ENCODE measurements at regions not wholly inside any gene's neighbourhood (a gene's known extent, or its start where the extent isn't known, plus 50 kb on each side); places are given as distances from the start of the nearest gene placed in this dataset.

GRCh38 chr1:30190511-30191153 is 532.8 kb downstream of the MATN1 start:
- H3K9me3 Mint-ChIP-seq = no peaks in the 10 kb centered on the region
- intact Hi-C loops (cut with micrococcal nuclease) = no loop called here
- no peak overlapping the region for H3K27ac Mint-ChIP-seq
- no peaks in the 10 kb centered on the region for H3K36me3 Mint-ChIP-seq (ENCODE audit: low read depth)
- no peak overlapping the region for H3K4me3 Mint-ChIP-seq
- peaks cover 4% of the 10 kb centered on the region for H3K27me3 Mint-ChIP-seq
- peaks cover 5% of the 10 kb centered on the region for H3K4me1 Mint-ChIP-seq (ENCODE audit: low read depth)

GRCh38 chr1:30189818-30190500 is 533.4 kb downstream of the MATN1 start:
- Mint-ChIP-seq H3K4me1 (ENCODE audit: low read depth) (peaks cover 5% of the 10 kb centered on the region), H3K36me3 (ENCODE audit: low read depth) (no peaks in the 10 kb centered on the region), H3K27ac (no peak overlapping the region), H3K9me3 (no peaks in the 10 kb centered on the region), H3K4me3 (no peak overlapping the region), H3K27me3 (peaks cover 4% of the 10 kb centered on the region)
- intact Hi-C loops (cut with micrococcal nuclease) = no loop called here

GRCh38 chr1:30188999-30189398 is 534.4 kb downstream of the MATN1 start:
- Mint-ChIP-seq H3K36me3 (ENCODE audit: low read depth) (no peaks in the 10 kb centered on the region), H3K4me3 (no peak overlapping the region), H3K27ac (no peak overlapping the region), H3K27me3 (peaks cover 4% of the 10 kb centered on the region), H3K9me3 (no peaks in the 10 kb centered on the region), H3K4me1 (ENCODE audit: low read depth) (peaks cover 5% of the 10 kb centered on the region)
- intact Hi-C loops (cut with micrococcal nuclease) = no loop called here

- intact Hi-C loops (cut with micrococcal nuclease) = no loop called here
- Mint-ChIP-seq H3K9me3 (no peaks in the 10 kb centered on the region), H3K27me3 (peaks cover 4% of the 10 kb centered on the region), H3K4me3 (no peak overlapping the region), H3K36me3 (ENCODE audit: low read depth) (no peaks in the 10 kb centered on the region), H3K27ac (no peak overlapping the region), H3K4me1 (ENCODE audit: low read depth) (peaks cover 5% of the 10 kb centered on the region)
These were observed 535.1 kb downstream of the MATN1 start for GRCh38 chr1:30188329-30188728.

GRCh38 chr1:30187413-30188023 is 535.9 kb downstream of the MATN1 start:
- no peaks in the 10 kb centered on the region for H3K36me3 Mint-ChIP-seq (ENCODE audit: low read depth)
- no peaks in the 10 kb centered on the region for H3K9me3 Mint-ChIP-seq
- intact Hi-C loops (cut with micrococcal nuclease) = no loop called here
- H3K27me3 Mint-ChIP-seq = peaks cover 4% of the 10 kb centered on the region
- no peak overlapping the region for H3K27ac Mint-ChIP-seq
- H3K4me3 Mint-ChIP-seq = no peak overlapping the region
- peaks cover 5% of the 10 kb centered on the region for H3K4me1 Mint-ChIP-seq (ENCODE audit: low read depth)

- peaks cover 4% of the 10 kb centered on the region for H3K27me3 Mint-ChIP-seq
- H3K9me3 Mint-ChIP-seq = no peaks in the 10 kb centered on the region
- H3K4me3 Mint-ChIP-seq = no peak overlapping the region
- H3K36me3 Mint-ChIP-seq (ENCODE audit: low read depth) = no peaks in the 10 kb centered on the region
- H3K27ac Mint-ChIP-seq = no peak overlapping the region
- intact Hi-C loops (cut with micrococcal nuclease) = no loop called here
- H3K4me1 Mint-ChIP-seq (ENCODE audit: low read depth) = peaks cover 5% of the 10 kb centered on the region
These were observed 536.8 kb downstream of the MATN1 start for GRCh38 chr1:30186586-30186985.

GRCh38 chr1:30185809-30186208 is 537.6 kb downstream of the MATN1 start:
- Mint-ChIP-seq H3K27ac (no peak overlapping the region), H3K4me1 (ENCODE audit: low read depth) (peaks cover 1% of the 10 kb centered on the region), H3K27me3 (peaks cover 4% of the 10 kb centered on the region), H3K9me3 (no peaks in the 10 kb centered on the region), H3K36me3 (ENCODE audit: low read depth) (no peaks in the 10 kb centered on the region), H3K4me3 (no peak overlapping the region)
- intact Hi-C loops (cut with micrococcal nuclease) = no loop called here

- Mint-ChIP-seq H3K4me1 (ENCODE audit: low read depth) (no peaks in the 10 kb centered on the region), H3K27ac (no peak overlapping the region), H3K9me3 (no peaks in the 10 kb centered on the region), H3K27me3 (peaks cover 4% of the 10 kb centered on the region), H3K36me3 (ENCODE audit: low read depth) (no peaks in the 10 kb centered on the region), H3K4me3 (no peak overlapping the region)
- intact Hi-C loops (cut with micrococcal nuclease) = no loop called here
These were observed 538.1 kb downstream of the MATN1 start for GRCh38 chr1:30185313-30185712.

- H3K36me3 Mint-ChIP-seq (ENCODE audit: low read depth) = no peaks in the 10 kb centered on the region
- H3K9me3 Mint-ChIP-seq = no peaks in the 10 kb centered on the region
- intact Hi-C loops (cut with micrococcal nuclease) = no loop called here
- H3K27me3 Mint-ChIP-seq = peaks cover 4% of the 10 kb centered on the region
- no peak overlapping the region for H3K4me3 Mint-ChIP-seq
- no peak overlapping the region for H3K27ac Mint-ChIP-seq
- no peaks in the 10 kb centered on the region for H3K4me1 Mint-ChIP-seq (ENCODE audit: low read depth)
These were observed 538.8 kb downstream of the MATN1 start for GRCh38 chr1:30184393-30185141.

- no peak overlapping the region for H3K27ac Mint-ChIP-seq
- no peak overlapping the region for H3K4me3 Mint-ChIP-seq
These were observed 539.5 kb downstream of the MATN1 start for GRCh38 chr1:30183895-30184294.

GRCh38 chr1:30183006-30183405 is 540.4 kb downstream of the MATN1 start:
- Mint-ChIP-seq H3K27ac (no peak overlapping the region), H3K4me3 (no peak overlapping the region), H3K4me1 (ENCODE audit: low read depth) (no peaks in the 10 kb centered on the region), H3K27me3 (peaks cover 2% of the 10 kb centered on the region), H3K36me3 (ENCODE audit: low read depth) (no peaks in the 10 kb centered on the region), H3K9me3 (no peaks in the 10 kb centered on the region)
- intact Hi-C loops (cut with micrococcal nuclease) = no loop called here

More at GRCh38 chr1:30183895-30184294, 539.5 kb downstream of the MATN1 start:
- Mint-ChIP-seq H3K4me1 (ENCODE audit: low read depth) (no peaks in the 10 kb centered on the region), H3K27me3 (peaks cover 6% of the 10 kb centered on the region), H3K36me3 (ENCODE audit: low read depth) (no peaks in the 10 kb centered on the region), H3K9me3 (no peaks in the 10 kb centered on the region)
- intact Hi-C loops (cut with micrococcal nuclease) = no loop called here

- no peak overlapping the region for H3K4me3 Mint-ChIP-seq
- no peaks in the 10 kb centered on the region for H3K4me1 Mint-ChIP-seq (ENCODE audit: low read depth)
- intact Hi-C loops (cut with micrococcal nuclease) = no loop called here
- peaks cover 10% of the 10 kb centered on the region for H3K27me3 Mint-ChIP-seq
- H3K27ac Mint-ChIP-seq = no peak overlapping the region
- H3K36me3 Mint-ChIP-seq (ENCODE audit: low read depth) = no peaks in the 10 kb centered on the region
- no peaks in the 10 kb centered on the region for H3K9me3 Mint-ChIP-seq
These were observed 543.3 kb downstream of the MATN1 start for GRCh38 chr1:30179942-30180543.

GRCh38 chr1:30176477-30176876 is 546.9 kb downstream of the MATN1 start:
- Mint-ChIP-seq H3K9me3 (no peaks in the 10 kb centered on the region), H3K27ac (no peak overlapping the region), H3K4me3 (no peak overlapping the region), H3K36me3 (ENCODE audit: low read depth) (no peaks in the 10 kb centered on the region), H3K4me1 (ENCODE audit: low read depth) (peaks cover 2% of the 10 kb centered on the region), H3K27me3 (peaks cover 16% of the 10 kb centered on the region)
- intact Hi-C loops (cut with micrococcal nuclease) = no loop called here

GRCh38 chr1:30174499-30174898 is 548.9 kb downstream of the MATN1 start:
- peaks cover 19% of the 10 kb centered on the region for H3K27me3 Mint-ChIP-seq
- H3K9me3 Mint-ChIP-seq = no peaks in the 10 kb centered on the region
- no peaks in the 10 kb centered on the region for H3K36me3 Mint-ChIP-seq (ENCODE audit: low read depth)
- H3K27ac Mint-ChIP-seq = no peak overlapping the region
- intact Hi-C loops (cut with micrococcal nuclease) = no loop called here
- H3K4me3 Mint-ChIP-seq = no peak overlapping the region
- peaks cover 5% of the 10 kb centered on the region for H3K4me1 Mint-ChIP-seq (ENCODE audit: low read depth)

All from dendritic cell treated with granulocyte-macrophage colony-stimulating factor and Interleukin-4, amounts not matched to agents 40 ng/mL and 50 ng/mL, for 4 days (primary cell).